ENCODE measurements at regions not wholly inside any gene's neighbourhood (a gene's known extent, or its start where the extent isn't known, plus 50 kb on each side); places are given as distances from the start of the nearest gene placed in this dataset.
"Not testable (repeated sequence)": the region's sequence is repeated elsewhere in the genome, so short reads cannot be mapped to it uniquely, and the experiment has no call there.

- DNase-seq (ENCODE audit: low read depth), result no peak
Measured at GRCh38 chr6:119727504-119728219, 378.1 kb upstream of the MAN1A1 start.

- DNase-seq (ENCODE audit: low read depth), result not testable (repeated sequence)
Measured at GRCh38 chr6:119726912-119727311, 377.4 kb upstream of the MAN1A1 start.

- no peak for DNase-seq (ENCODE audit: low read depth)
Measured at GRCh38 chr6:119726086-119726485, 376.5 kb upstream of the MAN1A1 start.

- no peak for DNase-seq (ENCODE audit: low read depth)
Measured at GRCh38 chr6:119720160-119720559, 370.6 kb upstream of the MAN1A1 start.

- DNase-seq (ENCODE audit: low read depth), result no peak
Measured at GRCh38 chr6:119717942-119718341, 368.4 kb upstream of the MAN1A1 start.

GRCh38 chr6:119716668-119717270 lies 367.2 kb upstream of the MAN1A1 start:
- no peak for DNase-seq (ENCODE audit: low read depth)

GRCh38 chr6:119713903-119714302 lies 364.3 kb upstream of the MAN1A1 start:
- DNase-seq (ENCODE audit: low read depth), result no peak

GRCh38 chr6:119686644-119687043 lies 337.1 kb upstream of the MAN1A1 start:
- DNase-seq (ENCODE audit: low read depth), result no peak

GRCh38 chr6:119686240-119686639 lies 336.7 kb upstream of the MAN1A1 start:
- DNase-seq (ENCODE audit: low read depth), result no peak

- DNase-seq (ENCODE audit: low read depth), result no peak
Measured at GRCh38 chr6:119683671-119684070, 334.1 kb upstream of the MAN1A1 start.

- peak; percentile 20 for DNase-seq (ENCODE audit: low read depth)
Measured at GRCh38 chr6:119683031-119683430, 333.5 kb upstream of the MAN1A1 start.

- DNase-seq (ENCODE audit: low read depth), result no peak
Measured at GRCh38 chr6:119678961-119679360, 329.4 kb upstream of the MAN1A1 start.

GRCh38 chr6:119677384-119677783 lies 327.8 kb upstream of the MAN1A1 start:
- DNase-seq (ENCODE audit: low read depth), result no peak

GRCh38 chr6:119676961-119677360 lies 327.4 kb upstream of the MAN1A1 start:
- no peak for DNase-seq (ENCODE audit: low read depth)

- no peak for DNase-seq (ENCODE audit: low read depth)
Measured at GRCh38 chr6:119676230-119676629, 326.7 kb upstream of the MAN1A1 start.

- no peak for DNase-seq (ENCODE audit: low read depth)
Measured at GRCh38 chr6:119673741-119674140, 324.2 kb upstream of the MAN1A1 start.

- DNase-seq (ENCODE audit: low read depth), result no peak
Measured at GRCh38 chr6:119672725-119673124, 323.2 kb upstream of the MAN1A1 start.

GRCh38 chr6:119671105-119671504 lies 321.5 kb upstream of the MAN1A1 start:
- DNase-seq (ENCODE audit: low read depth), result no peak

GRCh38 chr6:119669221-119669620 lies 319.7 kb upstream of the MAN1A1 start:
- DNase-seq (ENCODE audit: low read depth), result no peak

GRCh38 chr6:119665432-119665831 lies 315.9 kb upstream of the MAN1A1 start:
- not testable (repeated sequence) for DNase-seq (ENCODE audit: low read depth)

- no peak for DNase-seq (ENCODE audit: low read depth)
Measured at GRCh38 chr6:119661628-119662027, 312.1 kb upstream of the MAN1A1 start.

GRCh38 chr6:119661078-119661477 lies 311.5 kb upstream of the MAN1A1 start:
- no peak for DNase-seq (ENCODE audit: low read depth)

GRCh38 chr6:119658917-119659316 lies 309.4 kb upstream of the MAN1A1 start:
- no peak for DNase-seq (ENCODE audit: low read depth)

GRCh38 chr6:119655124-119655523 lies 305.6 kb upstream of the MAN1A1 start:
- DNase-seq (ENCODE audit: low read depth), result no peak

Data from non-pigmented ciliary epithelial cell (primary cell).